ENCODE measurements at regions not wholly inside any gene's neighbourhood (a gene's known extent, or its start where the extent isn't known, plus 50 kb on each side); places are given as distances from the start of the nearest gene placed in this dataset.

DNA sequence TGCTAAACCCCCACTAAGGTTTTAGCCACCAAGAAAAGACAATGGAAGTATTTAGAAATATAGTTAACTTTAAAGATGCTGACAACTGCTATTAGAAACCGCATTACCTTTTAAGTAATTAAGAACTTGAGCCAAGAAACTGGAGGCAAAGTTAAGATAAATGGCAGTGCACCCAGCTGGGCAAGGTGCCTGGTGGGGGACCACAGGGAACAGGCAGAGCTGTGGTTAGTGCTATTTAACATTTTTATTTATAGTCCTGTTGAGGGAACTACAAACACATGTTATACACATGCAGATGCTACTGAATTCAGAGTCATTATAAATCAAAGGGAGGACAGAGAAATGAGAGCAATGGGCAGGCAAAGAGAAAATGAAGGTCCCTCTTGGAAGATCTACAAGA lies 447.9 kb downstream of the TFAP2B start:
- TF ChIP-seq GATA1 (IDR thresholded peaks at IDR 0.05; ENCODE audit: low read depth, low read length) (no peak), POLR2A (IDR thresholded peaks at IDR 0.05; ENCODE audit: low read length) (no peak)
- DNase-seq = no peak

DNA sequence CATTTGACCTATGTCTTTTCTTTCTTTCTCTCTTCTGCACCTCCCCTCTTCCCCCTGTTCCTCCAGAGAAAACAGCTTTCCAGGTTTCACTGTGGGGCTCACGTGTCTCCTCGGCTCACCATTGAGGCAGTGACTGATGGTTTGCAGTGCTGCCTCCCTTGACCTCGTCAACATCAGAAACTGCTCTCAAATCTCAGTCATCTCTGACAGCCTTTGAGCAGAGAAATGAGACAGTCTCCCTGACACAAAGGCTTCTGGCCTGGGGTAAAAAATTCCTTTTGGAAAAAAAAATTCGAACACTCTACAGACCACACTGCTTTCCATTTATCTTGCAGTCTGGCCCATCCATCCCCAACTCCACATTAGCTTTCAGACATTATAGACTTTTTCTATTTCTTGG lies 450.0 kb downstream of the TFAP2B start:
- no peak for DNase-seq
- TF ChIP-seq POLR2A (IDR thresholded peaks at IDR 0.05; ENCODE audit: low read length) = no peak
- TF ChIP-seq GATA1 (IDR thresholded peaks at IDR 0.05; ENCODE audit: low read depth, low read length) = no peak

DNA sequence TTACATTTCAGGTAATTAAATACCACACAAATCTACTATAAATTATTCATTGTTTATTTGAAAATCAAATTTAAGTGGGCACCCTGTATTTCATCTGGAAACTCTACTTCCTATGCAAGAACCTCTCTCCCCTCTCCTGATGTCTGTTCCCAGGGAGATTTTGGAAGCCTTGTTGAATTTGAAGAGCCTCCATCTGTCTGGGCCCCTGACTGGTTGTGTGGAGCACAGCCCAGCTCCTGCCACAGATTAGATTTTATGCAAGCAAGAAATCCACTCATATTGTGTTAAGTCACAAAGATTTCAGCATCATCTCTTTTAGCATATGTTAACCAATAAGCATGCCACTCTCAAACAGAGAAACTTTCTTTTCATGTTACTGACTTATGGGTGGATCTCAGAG lies 451.2 kb downstream of the TFAP2B start:
- no peak for DNase-seq
- TF ChIP-seq POLR2A (IDR thresholded peaks at IDR 0.05; ENCODE audit: low read length) (no peak), GATA1 (IDR thresholded peaks at IDR 0.05; ENCODE audit: low read depth, low read length) (no peak)

DNA sequence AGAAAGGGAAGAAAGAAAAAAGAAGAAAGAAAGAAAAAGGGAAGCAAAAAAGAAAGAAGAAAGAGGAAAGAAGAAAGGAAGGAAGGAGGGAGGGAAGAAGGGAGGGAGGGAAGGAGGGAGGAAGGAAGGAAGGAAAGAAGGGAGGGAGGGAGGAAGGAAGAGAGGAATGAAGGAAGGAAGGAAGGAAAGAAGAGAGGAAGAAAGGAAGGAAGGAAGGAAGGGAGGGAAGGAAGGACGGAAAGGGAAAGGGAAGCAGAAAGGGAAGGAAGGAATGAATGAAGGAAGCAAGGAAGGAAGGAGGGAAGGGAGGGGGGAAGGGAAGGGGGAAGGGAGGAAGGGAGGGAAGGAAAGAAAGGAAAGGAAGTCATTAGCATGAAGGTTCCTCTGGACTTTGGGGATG lies 452.9 kb downstream of the TFAP2B start:
- no peak for TF ChIP-seq POLR2A (IDR thresholded peaks at IDR 0.05; ENCODE audit: low read length)
- TF ChIP-seq GATA1 (IDR thresholded peaks at IDR 0.05; ENCODE audit: low read depth, low read length) = no peak
- DNase-seq = no peak

DNA sequence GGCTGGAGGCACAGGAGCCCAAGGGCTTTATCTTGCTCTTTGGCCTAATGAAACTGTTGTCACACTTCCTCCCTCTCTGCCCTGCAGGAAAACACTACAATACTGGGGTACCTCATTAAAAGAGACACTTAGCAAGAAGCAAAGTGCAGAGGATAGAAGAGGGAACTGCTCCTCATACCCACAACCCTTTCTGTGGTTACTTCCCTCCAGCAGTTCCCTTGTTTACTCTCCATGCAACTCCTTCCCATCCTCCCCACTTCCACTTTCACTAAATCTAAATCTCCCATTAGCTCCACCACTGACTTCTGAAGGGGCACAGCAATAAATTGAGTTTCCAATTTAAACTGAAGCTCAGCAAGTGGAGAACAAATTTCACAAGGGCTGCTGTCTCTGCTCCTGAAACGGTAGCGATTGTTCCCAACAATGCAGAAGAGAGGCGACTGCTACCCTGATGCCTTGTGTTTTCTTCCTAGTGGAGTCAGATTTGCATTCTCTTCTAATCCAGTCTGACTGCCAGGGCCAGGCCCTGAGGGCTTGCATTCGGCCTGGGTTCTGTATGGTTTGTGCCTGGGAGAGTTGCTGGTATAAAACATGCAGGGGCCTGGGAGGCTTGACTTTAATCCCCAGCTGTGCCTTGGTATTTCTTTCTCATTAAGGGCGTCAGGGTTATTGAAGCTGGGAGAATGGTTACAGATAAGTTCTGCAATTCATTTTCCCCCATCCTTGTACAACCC lies 454.7 kb downstream of the TFAP2B start:
- no peak for TF ChIP-seq GATA1 (IDR thresholded peaks at IDR 0.05; ENCODE audit: low read depth, low read length)
- no peak for TF ChIP-seq POLR2A (IDR thresholded peaks at IDR 0.05; ENCODE audit: low read length)
- DNase-seq = no peak

GRCh38 chr6:51277474-51277873 lies 458.8 kb downstream of the TFAP2B start:
- DNase-seq = no peak

DNA sequence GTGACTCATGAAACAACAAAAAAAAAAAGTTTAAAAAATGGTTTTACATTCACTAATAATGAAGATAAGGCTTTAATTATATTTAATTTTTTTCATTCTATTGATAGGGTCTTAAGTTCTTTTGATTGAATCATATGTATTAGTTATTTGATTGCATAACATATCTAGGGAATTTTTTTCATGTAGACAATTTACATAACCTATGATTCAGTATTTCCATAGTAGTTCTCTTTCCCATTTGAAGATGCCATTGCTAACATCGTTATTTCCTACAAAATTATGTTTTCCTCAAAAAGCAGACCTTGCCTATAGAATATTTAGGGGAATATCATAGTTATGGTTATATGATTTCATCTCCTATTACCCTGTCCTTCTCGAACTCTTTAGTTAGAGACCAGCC lies 463.4 kb downstream of the TFAP2B start:
- TF ChIP-seq GATA1 (IDR thresholded peaks at IDR 0.05; ENCODE audit: low read depth, low read length) = no peak
- TF ChIP-seq POLR2A (IDR thresholded peaks at IDR 0.05; ENCODE audit: low read length) = no peak

More at GRCh38 chr6:51277474-51277873, 458.8 kb downstream of the TFAP2B start:
- TF ChIP-seq POLR2A (IDR thresholded peaks at IDR 0.05; ENCODE audit: low read length) (no peak), GATA1 (IDR thresholded peaks at IDR 0.05; ENCODE audit: low read depth, low read length) (no peak)

GRCh38 chr6:51283723-51284355 lies 465.2 kb downstream of the TFAP2B start:
- no peak for DNase-seq
- TF ChIP-seq POLR2A (IDR thresholded peaks at IDR 0.05; ENCODE audit: low read length) = no peak
- no peak for TF ChIP-seq GATA1 (IDR thresholded peaks at IDR 0.05; ENCODE audit: low read depth, low read length)

More for the DNA sequence above, 463.4 kb downstream of the TFAP2B start:
- no peak for DNase-seq

- TF ChIP-seq POLR2A (IDR thresholded peaks at IDR 0.05; ENCODE audit: low read length) = no peak
- TF ChIP-seq GATA1 (IDR thresholded peaks at IDR 0.05; ENCODE audit: low read depth, low read length) = no peak
- DNase-seq = no peak
Measured at GRCh38 chr6:51285876-51286275, 467.2 kb downstream of the TFAP2B start.

- no peak for DNase-seq
- TF ChIP-seq GATA1 (IDR thresholded peaks at IDR 0.05; ENCODE audit: low read depth, low read length) (no peak), POLR2A (IDR thresholded peaks at IDR 0.05; ENCODE audit: low read length) (no peak)
Measured at GRCh38 chr6:51289041-51289440, 470.4 kb downstream of the TFAP2B start.

- DNase-seq = no peak
- TF ChIP-seq GATA1 (IDR thresholded peaks at IDR 0.05; ENCODE audit: low read depth, low read length) (no peak), POLR2A (IDR thresholded peaks at IDR 0.05; ENCODE audit: low read length) (no peak)
Measured at GRCh38 chr6:51292659-51293058, 474.0 kb downstream of the TFAP2B start.

DNA sequence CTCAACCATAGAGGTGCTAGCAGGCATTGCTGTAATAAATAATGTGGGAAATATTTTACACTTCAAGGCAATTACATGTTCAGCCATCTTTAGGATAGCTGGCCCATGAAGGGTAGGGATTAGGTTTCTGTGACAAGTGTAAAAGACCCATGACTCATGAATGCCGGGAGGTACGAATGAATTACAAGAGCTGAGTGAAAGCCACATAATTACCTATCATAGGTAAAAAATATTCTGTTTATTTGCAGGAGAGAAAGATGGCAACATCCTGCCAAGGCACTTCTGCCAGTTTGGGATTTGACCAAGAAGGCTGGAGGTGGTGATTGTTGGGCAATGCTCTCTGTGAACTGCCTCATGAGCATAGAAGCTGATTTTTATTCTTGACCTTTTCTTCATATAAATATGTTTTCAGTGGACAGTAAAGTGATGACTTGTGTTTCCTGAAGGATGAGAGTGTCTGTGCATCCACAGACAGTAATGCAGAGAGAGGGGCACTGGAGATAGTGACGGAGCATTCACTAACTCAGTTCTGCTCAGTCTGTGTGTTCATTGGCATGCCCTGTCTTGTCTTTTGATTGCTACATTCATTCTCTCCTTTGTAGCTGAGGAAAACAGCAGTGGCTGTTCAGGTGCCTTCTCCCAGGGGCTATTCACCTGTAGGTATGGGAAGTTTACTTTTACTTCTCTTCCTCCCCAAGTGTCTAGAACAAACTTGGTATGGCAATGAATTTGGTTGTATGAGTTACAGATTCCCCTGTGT lies 481.1 kb downstream of the TFAP2B start:
- no peak for TF ChIP-seq GATA1 (IDR thresholded peaks at IDR 0.05; ENCODE audit: low read depth, low read length)
- no peak for TF ChIP-seq POLR2A (IDR thresholded peaks at IDR 0.05; ENCODE audit: low read length)
- DNase-seq = no peak

- TF ChIP-seq GATA1 (IDR thresholded peaks at IDR 0.05; ENCODE audit: low read depth, low read length) = no peak
- DNase-seq = no peak
Measured at GRCh38 chr6:51300510-51300909, 481.8 kb downstream of the TFAP2B start.

DNA sequence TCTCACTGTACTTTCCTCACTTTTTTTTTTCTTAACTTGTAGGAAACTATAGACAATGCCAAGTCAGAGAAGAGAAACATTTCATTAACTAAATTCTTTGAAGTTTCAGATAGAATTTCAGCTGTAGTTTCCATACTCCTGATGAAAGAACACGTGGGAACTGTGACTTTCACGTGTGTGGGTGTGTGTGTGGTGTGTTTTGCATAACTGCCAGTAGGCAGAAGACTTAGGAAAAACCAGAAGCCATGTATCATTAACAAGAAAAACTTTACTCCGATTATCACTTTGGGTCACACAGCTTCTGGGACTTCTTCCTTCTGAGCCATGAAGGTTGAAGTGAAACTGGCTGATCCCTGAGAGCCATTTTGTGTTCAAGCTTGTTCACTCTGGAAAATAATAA lies 483.3 kb downstream of the TFAP2B start:
- DNase-seq = no peak
- TF ChIP-seq POLR2A (IDR thresholded peaks at IDR 0.05; ENCODE audit: low read length) = no peak

Measured in erythroblast (primary cell).